ENCODE measurements at regions not wholly inside any gene's neighbourhood (a gene's known extent, or its start where the extent isn't known, plus 50 kb on each side); places are given as distances from the start of the nearest gene placed in this dataset.

DNA sequence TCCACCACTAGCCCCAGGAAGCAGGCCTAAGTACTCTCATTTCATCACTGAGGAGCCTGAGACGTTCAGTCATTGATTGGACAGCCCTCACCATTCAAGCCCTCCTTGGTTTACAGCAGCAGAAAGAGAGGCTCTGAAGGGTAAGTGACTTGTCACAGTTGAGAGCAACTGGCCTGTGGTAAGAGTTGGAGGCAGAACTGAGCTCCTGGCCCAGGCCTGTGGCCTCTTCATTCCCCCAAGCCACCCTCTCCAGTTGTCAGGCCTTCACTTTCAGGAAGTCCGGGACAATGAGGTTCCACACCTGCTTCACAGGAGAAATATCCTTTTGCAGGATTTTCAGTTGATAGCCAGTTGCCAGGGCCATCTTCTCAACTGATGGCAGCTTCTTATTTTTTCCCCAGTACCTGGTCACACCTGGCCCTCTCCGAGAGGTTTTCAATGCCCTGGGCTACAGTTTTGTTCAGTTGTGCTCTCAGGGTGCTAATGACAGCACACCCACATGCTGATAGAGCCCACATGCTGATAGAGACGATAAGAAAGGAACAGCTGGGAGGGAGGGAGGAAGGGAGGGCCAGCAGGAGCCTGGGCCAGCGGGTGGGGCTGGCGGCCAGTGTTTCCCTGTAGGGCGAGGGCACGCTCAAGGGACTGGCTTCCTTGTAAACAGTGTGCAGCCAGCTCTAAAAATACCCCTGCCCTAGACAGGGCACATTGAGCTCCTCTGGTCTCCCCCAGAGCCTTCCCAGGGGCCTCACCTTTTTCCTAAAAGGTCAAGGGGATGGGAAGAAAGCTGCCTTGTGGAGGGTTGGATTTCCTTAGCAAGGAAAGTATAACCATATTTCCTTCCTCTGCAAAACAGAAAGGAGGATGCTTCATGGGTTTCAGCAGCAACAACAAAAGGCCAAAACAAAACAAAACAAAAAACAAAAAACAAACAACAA, 112.7 kb upstream of the JUN start (continued):
- TF ChIP-seq, protein P1, sequence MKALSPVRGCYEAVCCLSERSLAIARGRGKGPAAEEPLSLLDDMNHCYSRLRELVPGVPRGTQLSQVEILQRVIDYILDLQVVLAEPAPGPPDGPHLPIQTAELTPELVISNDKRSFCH (CRISPR knock-in tag; IDR thresholded peaks at IDR 0.05) = no peak
- TF ChIP-seq, protein P1 (tag; IDR thresholded peaks at IDR 0.05) = 0 out of 2 replicates have a peak, but pooled peaks have one; percentile 62
- TF ChIP-seq ETV6 (IDR thresholded peaks at IDR 0.05; ENCODE audit: borderline replicate concordance in 1 of 2, low read depth in 2 of 2, low read length in 1 of 2) (0 out of 4 replicates have a peak, but pooled peaks of 1 of the 2 experiments have one; percentile 31), ETV6 (CRISPR knock-in tag; IDR thresholded peaks at IDR 0.05; ENCODE audit: borderline replicate concordance) (no peak), ZNF57 (CRISPR knock-in tag; IDR thresholded peaks at IDR 0.05) (0 out of 2 replicates have a peak, but pooled peaks have one; percentile 41), ZNF79 (CRISPR knock-in tag; IDR thresholded peaks at IDR 0.05; ENCODE audit: low read depth) (0 out of 2 replicates have a peak, but pooled peaks have one; percentile 80), TAF9B (IDR thresholded peaks at IDR 0.05; ENCODE audit: partially characterized antibody) (peak; percentile 83), CBX3 (IDR thresholded peaks at IDR 0.05; ENCODE audit: borderline replicate concordance in 1 of 2, low read length in 2 of 2) (0 out of 3 replicates have a peak, but pooled peaks of 1 of the 2 experiments have one; percentile 61), SIN3A (IDR thresholded peaks at IDR 0.05; ENCODE audit: borderline replicate concordance in 2 of 2, control insufficient read depth in 1 of 2, low read depth in 2 of 2, low read length in 2 of 2) (peak in 1 of 2 experiments; percentile 11; a peak in 1 of 4 replicates), ZNF707 (CRISPR knock-in tag; conservative IDR thresholded peaks at IDR 0.05) (peak; percentile 69), TAL1 (IDR thresholded peaks at IDR 0.05) (peak; percentile 49; the same call in 1 of the 2 replicates), BCL6 (CRISPR knock-in tag; IDR thresholded peaks at IDR 0.05) (peak; percentile 66; the same call in 1 of the 2 replicates), SOX6 (IDR thresholded peaks at IDR 0.05) (peak; percentile 76), ZNF165 (CRISPR knock-in tag; IDR thresholded peaks at IDR 0.05; ENCODE audit: borderline replicate concordance) (peak; percentile 66; the same call in 1 of the 2 replicates)
- TF ChIP-seq, protein P2, sequence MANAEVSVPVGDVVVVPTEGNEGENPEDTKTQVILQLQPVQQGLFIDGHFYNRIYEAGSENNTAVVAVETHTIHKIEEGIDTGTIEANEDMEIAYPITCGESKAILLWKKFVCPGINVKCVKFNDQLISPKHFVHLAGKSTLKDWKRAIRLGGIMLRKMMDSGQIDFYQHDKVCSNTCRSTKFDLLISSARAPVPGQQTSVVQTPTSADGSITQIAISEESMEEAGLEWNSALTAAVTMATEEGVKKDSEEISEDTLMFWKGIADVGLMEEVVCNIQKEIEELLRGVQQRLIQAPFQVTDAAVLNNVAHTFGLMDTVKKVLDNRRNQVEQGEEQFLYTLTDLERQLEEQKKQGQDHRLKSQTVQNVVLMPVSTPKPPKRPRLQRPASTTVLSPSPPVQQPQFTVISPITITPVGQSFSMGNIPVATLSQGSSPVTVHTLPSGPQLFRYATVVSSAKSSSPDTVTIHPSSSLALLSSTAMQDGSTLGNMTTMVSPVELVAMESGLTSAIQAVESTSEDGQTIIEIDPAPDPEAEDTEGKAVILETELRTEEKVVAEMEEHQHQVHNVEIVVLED (CRISPR knock-in tag; IDR thresholded peaks at IDR 0.05) = peak; percentile 38; the same call in 1 of the 2 replicates
- TF ChIP-seq, protein P3, sequence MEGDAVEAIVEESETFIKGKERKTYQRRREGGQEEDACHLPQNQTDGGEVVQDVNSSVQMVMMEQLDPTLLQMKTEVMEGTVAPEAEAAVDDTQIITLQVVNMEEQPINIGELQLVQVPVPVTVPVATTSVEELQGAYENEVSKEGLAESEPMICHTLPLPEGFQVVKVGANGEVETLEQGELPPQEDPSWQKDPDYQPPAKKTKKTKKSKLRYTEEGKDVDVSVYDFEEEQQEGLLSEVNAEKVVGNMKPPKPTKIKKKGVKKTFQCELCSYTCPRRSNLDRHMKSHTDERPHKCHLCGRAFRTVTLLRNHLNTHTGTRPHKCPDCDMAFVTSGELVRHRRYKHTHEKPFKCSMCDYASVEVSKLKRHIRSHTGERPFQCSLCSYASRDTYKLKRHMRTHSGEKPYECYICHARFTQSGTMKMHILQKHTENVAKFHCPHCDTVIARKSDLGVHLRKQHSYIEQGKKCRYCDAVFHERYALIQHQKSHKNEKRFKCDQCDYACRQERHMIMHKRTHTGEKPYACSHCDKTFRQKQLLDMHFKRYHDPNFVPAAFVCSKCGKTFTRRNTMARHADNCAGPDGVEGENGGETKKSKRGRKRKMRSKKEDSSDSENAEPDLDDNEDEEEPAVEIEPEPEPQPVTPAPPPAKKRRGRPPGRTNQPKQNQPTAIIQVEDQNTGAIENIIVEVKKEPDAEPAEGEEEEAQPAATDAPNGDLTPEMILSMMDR (IDR thresholded peaks at IDR 0.05 in 2 of 3, conservative IDR thresholded peaks at IDR 0.05 in 1 of 3; ENCODE audit: insufficient read depth in 2 of 3, low read depth in 1 of 3, low read length in 3 of 3) = peak in 1 of 3 experiments; percentile 2; a peak in 1 of 6 replicates
- TF ChIP-seq, protein P4, sequence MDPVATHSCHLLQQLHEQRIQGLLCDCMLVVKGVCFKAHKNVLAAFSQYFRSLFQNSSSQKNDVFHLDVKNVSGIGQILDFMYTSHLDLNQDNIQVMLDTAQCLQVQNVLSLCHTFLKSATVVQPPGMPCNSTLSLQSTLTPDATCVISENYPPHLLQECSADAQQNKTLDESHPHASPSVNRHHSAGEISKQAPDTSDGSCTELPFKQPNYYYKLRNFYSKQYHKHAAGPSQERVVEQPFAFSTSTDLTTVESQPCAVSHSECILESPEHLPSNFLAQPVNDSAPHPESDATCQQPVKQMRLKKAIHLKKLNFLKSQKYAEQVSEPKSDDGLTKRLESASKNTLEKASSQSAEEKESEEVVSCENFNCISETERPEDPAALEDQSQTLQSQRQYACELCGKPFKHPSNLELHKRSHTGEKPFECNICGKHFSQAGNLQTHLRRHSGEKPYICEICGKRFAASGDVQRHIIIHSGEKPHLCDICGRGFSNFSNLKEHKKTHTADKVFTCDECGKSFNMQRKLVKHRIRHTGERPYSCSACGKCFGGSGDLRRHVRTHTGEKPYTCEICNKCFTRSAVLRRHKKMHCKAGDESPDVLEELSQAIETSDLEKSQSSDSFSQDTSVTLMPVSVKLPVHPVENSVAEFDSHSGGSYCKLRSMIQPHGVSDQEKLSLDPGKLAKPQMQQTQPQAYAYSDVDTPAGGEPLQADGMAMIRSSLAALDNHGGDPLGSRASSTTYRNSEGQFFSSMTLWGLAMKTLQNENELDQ (CRISPR knock-in tag; IDR thresholded peaks at IDR 0.05; ENCODE audit: borderline replicate concordance) = no peak
- TF ChIP-seq, protein P5, sequence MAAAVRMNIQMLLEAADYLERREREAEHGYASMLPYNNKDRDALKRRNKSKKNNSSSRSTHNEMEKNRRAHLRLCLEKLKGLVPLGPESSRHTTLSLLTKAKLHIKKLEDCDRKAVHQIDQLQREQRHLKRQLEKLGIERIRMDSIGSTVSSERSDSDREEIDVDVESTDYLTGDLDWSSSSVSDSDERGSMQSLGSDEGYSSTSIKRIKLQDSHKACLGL (CRISPR knock-in tag; IDR thresholded peaks at IDR 0.05; ENCODE audit: borderline replicate concordance, poor library complexity, severe bottlenecking) = peak; percentile 34
